ENCODE measurements at regions not wholly inside any gene's neighbourhood (a gene's known extent, or its start where the extent isn't known, plus 50 kb on each side); places are given as distances from the start of the nearest gene placed in this dataset.

DNA sequence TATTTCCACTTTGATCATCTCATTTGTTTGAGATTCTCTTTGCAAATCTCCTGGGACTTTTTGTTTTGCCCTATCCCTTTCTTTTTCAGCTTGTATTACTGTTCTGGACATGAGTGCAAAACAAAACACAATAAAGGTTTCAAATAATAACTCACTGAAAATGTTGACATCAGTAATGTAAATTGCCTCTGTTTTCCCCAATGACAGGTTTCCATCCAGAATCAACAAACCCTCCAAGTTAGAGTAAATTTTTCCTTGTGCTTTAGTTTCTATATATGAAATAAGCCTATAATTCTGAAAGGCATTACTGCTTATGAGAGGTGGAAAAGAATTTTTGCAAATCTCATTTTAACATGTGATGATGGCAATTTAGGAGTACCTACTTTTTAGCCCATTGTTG lies 187.0 kb upstream of the ANO3 start:
- no peak overlapping the region for H3K4me3 ChIP-seq (ENCODE audit: control insufficient read depth in 1 of 7, extremely low read depth in 1 of 7, insufficient read depth in 4 of 7, low read depth in 2 of 7, low read length in 6 of 7)
- ChIA-PET CTCF (no interaction called here), POLR2A (no interaction called here)
- H3K36me3 ChIP-seq (ENCODE audit: control insufficient read depth in 4 of 4, insufficient read depth in 4 of 4, low read length in 3 of 4), result no peaks in the 10 kb centered on the region
- H3K9me3 ChIP-seq (ENCODE audit: control extremely low read depth in 1 of 5, control insufficient read depth in 4 of 5, insufficient read depth in 2 of 5, low read depth in 1 of 5, low read length in 4 of 5), result no peaks in the 10 kb centered on the region
- DNase-seq, result no peak
- H3K4me1 ChIP-seq (ENCODE audit: control extremely low read depth in 1 of 4, control insufficient read depth in 4 of 4, insufficient read depth in 4 of 4, low read length in 3 of 4), result no peaks in the 10 kb centered on the region
- H3K27me3 ChIP-seq (replicated peaks in 2 of 5; ENCODE audit: control insufficient read depth in 4 of 5, insufficient read depth in 5 of 5, low read length in 4 of 5), result no peaks in the 10 kb centered on the region
- H3K27ac ChIP-seq (ENCODE audit: insufficient read depth in 1 of 2, low read depth in 1 of 2, low read length in 2 of 2, poor library complexity in 1 of 2, severe bottlenecking in 2 of 2), result no peak overlapping the region

DNA sequence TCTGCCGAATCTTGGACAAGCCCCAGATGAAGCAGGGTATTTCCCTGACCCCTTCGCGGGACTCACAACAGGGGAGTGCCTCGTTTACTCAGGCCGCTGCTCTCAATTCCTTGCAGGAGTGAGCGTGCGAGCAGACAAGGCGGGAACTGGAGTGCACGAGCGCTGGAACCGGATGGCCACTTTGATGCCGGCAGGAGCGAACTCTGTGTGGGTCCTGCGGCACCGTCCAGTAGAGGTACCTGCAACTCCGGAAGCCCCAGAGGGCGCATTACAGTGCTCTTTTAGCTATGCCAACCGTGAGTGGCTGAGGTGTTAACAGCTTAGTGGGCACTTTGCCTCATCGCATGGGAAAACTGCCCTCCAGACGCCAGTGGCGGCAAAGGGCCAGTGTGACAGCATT lies 182.3 kb upstream of the ANO3 start:
- no peak for DNase-seq
- H3K9me3 ChIP-seq (ENCODE audit: control extremely low read depth in 1 of 5, control insufficient read depth in 4 of 5, insufficient read depth in 2 of 5, low read depth in 1 of 5, low read length in 4 of 5), result no peaks in the 10 kb centered on the region
- ChIA-PET POLR2A (no interaction called here), CTCF (no interaction called here)
- no peaks in the 10 kb centered on the region for H3K36me3 ChIP-seq (ENCODE audit: control insufficient read depth in 4 of 4, insufficient read depth in 4 of 4, low read length in 3 of 4)
- H3K4me1 ChIP-seq (ENCODE audit: control extremely low read depth in 1 of 4, control insufficient read depth in 4 of 4, insufficient read depth in 4 of 4, low read length in 3 of 4), result no peaks in the 10 kb centered on the region
- 95% methylated on average over 21 of the region's 21 CpGs for WGBS (ENCODE audit: insufficient coverage)
- no peak overlapping the region for H3K4me3 ChIP-seq (ENCODE audit: control insufficient read depth in 1 of 7, extremely low read depth in 1 of 7, insufficient read depth in 4 of 7, low read depth in 2 of 7, low read length in 6 of 7)
- no peak overlapping the region for H3K27ac ChIP-seq (ENCODE audit: insufficient read depth in 1 of 2, low read depth in 1 of 2, low read length in 2 of 2, poor library complexity in 1 of 2, severe bottlenecking in 2 of 2)
- H3K27me3 ChIP-seq (replicated peaks in 2 of 5; ENCODE audit: control insufficient read depth in 4 of 5, insufficient read depth in 5 of 5, low read length in 4 of 5), result no peaks in the 10 kb centered on the region

DNA sequence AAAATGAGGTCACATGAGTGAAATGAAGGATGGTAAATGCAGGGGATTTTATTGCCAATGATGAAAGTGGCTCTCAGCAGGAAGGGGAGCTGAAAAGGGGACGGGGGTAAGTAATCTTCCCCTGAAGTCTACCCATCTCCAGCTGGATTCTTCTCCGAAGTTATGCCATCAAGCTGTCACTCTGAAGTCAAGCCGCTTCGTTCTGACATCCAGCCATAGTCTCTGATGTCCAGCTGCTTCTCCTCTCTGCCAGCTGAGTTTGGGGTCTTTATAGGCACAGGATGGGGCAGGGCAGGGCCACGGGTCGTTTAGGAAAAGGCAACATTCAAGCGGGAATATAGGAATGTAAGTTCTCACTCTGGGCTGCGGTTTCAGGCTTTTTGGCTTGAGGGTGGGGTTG lies 181.9 kb upstream of the ANO3 start:
- CTCF ChIA-PET, result no interaction called here

DNA sequence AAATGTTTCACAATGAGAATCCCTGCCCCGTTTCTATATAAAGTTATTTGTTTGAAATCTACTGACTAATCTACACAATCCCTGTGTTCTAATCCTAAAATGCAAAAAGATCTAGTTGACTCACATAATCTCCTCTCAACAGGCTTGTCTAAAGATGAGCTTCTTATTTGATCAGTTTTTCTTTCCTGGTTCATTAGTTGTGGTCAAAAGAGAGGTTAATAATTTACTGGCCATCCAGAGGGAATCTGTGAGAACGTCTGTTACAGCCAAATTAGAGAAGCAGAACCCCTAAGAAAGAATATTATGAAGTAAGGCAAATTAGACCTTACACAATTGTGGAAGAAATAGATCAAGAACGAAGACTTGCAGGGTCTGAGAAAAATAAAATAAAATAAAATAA lies 173.7 kb upstream of the ANO3 start:
- Histone ChIP-seq H3K4me3 (ENCODE audit: control insufficient read depth in 1 of 7, extremely low read depth in 1 of 7, insufficient read depth in 4 of 7, low read depth in 2 of 7, low read length in 6 of 7) (no peak overlapping the region), H3K9me3 (ENCODE audit: control extremely low read depth in 1 of 5, control insufficient read depth in 4 of 5, insufficient read depth in 2 of 5, low read depth in 1 of 5, low read length in 4 of 5) (no peaks in the 10 kb centered on the region), H3K4me1 (ENCODE audit: control extremely low read depth in 1 of 4, control insufficient read depth in 4 of 4, insufficient read depth in 4 of 4, low read length in 3 of 4) (no peaks in the 10 kb centered on the region), H3K27me3 (replicated peaks in 2 of 5; ENCODE audit: control insufficient read depth in 4 of 5, insufficient read depth in 5 of 5, low read length in 4 of 5) (no peaks in the 10 kb centered on the region), H3K27ac (ENCODE audit: insufficient read depth in 1 of 2, low read depth in 1 of 2, low read length in 2 of 2, poor library complexity in 1 of 2, severe bottlenecking in 2 of 2) (no peak overlapping the region), H3K36me3 (ENCODE audit: control insufficient read depth in 4 of 4, insufficient read depth in 4 of 4, low read length in 3 of 4) (no peaks in the 10 kb centered on the region)
- CTCF ChIA-PET, result no interaction called here
- no peak for DNase-seq
- POLR2A ChIA-PET, result no interaction called here
- WGBS (ENCODE audit: insufficient coverage), result no CpG with 5 or more reads among the region's 3 CpGs

More for the DNA sequence above, 181.9 kb upstream of the ANO3 start:
- H3K4me3 ChIP-seq (ENCODE audit: control insufficient read depth in 1 of 7, extremely low read depth in 1 of 7, insufficient read depth in 4 of 7, low read depth in 2 of 7, low read length in 6 of 7), result no peak overlapping the region
- no peaks in the 10 kb centered on the region for H3K4me1 ChIP-seq (ENCODE audit: control extremely low read depth in 1 of 4, control insufficient read depth in 4 of 4, insufficient read depth in 4 of 4, low read length in 3 of 4)
- WGBS (ENCODE audit: insufficient coverage), result 90% methylated on average over 7 of the region's 8 CpGs
- no peaks in the 10 kb centered on the region for H3K27me3 ChIP-seq (replicated peaks in 2 of 5; ENCODE audit: control insufficient read depth in 4 of 5, insufficient read depth in 5 of 5, low read length in 4 of 5)
- no peaks in the 10 kb centered on the region for H3K36me3 ChIP-seq (ENCODE audit: control insufficient read depth in 4 of 4, insufficient read depth in 4 of 4, low read length in 3 of 4)
- H3K27ac ChIP-seq (ENCODE audit: insufficient read depth in 1 of 2, low read depth in 1 of 2, low read length in 2 of 2, poor library complexity in 1 of 2, severe bottlenecking in 2 of 2), result no peak overlapping the region
- POLR2A ChIA-PET, result no interaction called here
- no peak for DNase-seq
- no peaks in the 10 kb centered on the region for H3K9me3 ChIP-seq (ENCODE audit: control extremely low read depth in 1 of 5, control insufficient read depth in 4 of 5, insufficient read depth in 2 of 5, low read depth in 1 of 5, low read length in 4 of 5)

DNA sequence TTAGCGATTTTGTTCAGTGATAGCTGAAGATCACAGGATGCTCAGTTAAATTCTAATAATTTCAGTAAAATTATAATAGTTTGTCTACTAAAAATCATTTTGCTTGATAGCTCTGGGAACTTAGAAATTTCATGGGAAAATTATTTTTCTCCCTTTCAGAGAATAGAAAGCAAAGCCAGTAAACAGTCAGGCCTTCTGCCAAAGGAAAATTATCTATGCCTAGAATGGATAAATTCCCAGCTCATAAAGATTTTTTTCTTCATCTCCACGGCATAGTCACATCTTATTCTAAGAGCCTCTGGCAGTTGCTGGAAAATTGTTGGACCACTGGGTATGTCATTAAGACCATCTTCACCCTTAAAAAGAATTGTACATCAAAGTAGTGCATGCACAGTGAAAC lies 169.6 kb upstream of the ANO3 start:
- POLR2A ChIA-PET, result no interaction called here
- no peaks in the 10 kb centered on the region for H3K27me3 ChIP-seq (replicated peaks in 2 of 5; ENCODE audit: control insufficient read depth in 4 of 5, insufficient read depth in 5 of 5, low read length in 4 of 5)
- H3K36me3 ChIP-seq (ENCODE audit: control insufficient read depth in 4 of 4, insufficient read depth in 4 of 4, low read length in 3 of 4), result no peaks in the 10 kb centered on the region
- no peaks in the 10 kb centered on the region for H3K9me3 ChIP-seq (ENCODE audit: control extremely low read depth in 1 of 5, control insufficient read depth in 4 of 5, insufficient read depth in 2 of 5, low read depth in 1 of 5, low read length in 4 of 5)
- CTCF ChIA-PET, result no interaction called here
- 100% methylated on average over 1 of the region's 2 CpGs for WGBS (ENCODE audit: insufficient coverage)
- no peak overlapping the region for H3K4me3 ChIP-seq (ENCODE audit: control insufficient read depth in 1 of 7, extremely low read depth in 1 of 7, insufficient read depth in 4 of 7, low read depth in 2 of 7, low read length in 6 of 7)
- no peak for DNase-seq
- H3K27ac ChIP-seq (ENCODE audit: insufficient read depth in 1 of 2, low read depth in 1 of 2, low read length in 2 of 2, poor library complexity in 1 of 2, severe bottlenecking in 2 of 2), result no peak overlapping the region
- no peaks in the 10 kb centered on the region for H3K4me1 ChIP-seq (ENCODE audit: control extremely low read depth in 1 of 4, control insufficient read depth in 4 of 4, insufficient read depth in 4 of 4, low read length in 3 of 4)

DNA sequence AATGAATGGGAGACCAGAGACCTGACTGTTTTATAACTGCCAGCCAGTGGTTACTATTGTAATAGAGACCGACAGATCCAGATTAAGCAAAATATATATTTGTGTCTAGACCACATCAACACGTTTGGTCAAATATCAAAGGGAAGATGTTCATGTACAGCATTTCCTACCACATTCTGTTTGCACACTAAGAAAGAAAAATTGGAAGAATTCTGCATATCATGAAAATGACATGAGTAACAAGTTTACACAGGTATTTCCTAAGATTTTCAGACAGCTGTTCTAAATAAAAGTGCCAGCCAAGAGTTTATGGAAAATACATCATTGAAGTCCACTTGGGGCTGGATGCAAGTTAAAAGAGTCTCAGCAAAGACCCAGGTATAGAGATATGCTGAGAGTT lies 145.5 kb upstream of the ANO3 start:
- Histone ChIP-seq H3K36me3 (ENCODE audit: control insufficient read depth in 4 of 4, insufficient read depth in 4 of 4, low read length in 3 of 4) (no peaks in the 10 kb centered on the region), H3K27me3 (replicated peaks in 2 of 5; ENCODE audit: control insufficient read depth in 4 of 5, insufficient read depth in 5 of 5, low read length in 4 of 5) (no peaks in the 10 kb centered on the region), H3K4me3 (ENCODE audit: control insufficient read depth in 1 of 7, extremely low read depth in 1 of 7, insufficient read depth in 4 of 7, low read depth in 2 of 7, low read length in 6 of 7) (no peak overlapping the region), H3K4me1 (ENCODE audit: control extremely low read depth in 1 of 4, control insufficient read depth in 4 of 4, insufficient read depth in 4 of 4, low read length in 3 of 4) (no peaks in the 10 kb centered on the region), H3K9me3 (ENCODE audit: control extremely low read depth in 1 of 5, control insufficient read depth in 4 of 5, insufficient read depth in 2 of 5, low read depth in 1 of 5, low read length in 4 of 5) (no peaks in the 10 kb centered on the region), H3K27ac (ENCODE audit: insufficient read depth in 1 of 2, low read depth in 1 of 2, low read length in 2 of 2, poor library complexity in 1 of 2, severe bottlenecking in 2 of 2) (no peak overlapping the region)
- WGBS (ENCODE audit: insufficient coverage), result no CpG with 5 or more reads among the region's 2 CpGs
- ChIA-PET CTCF (no interaction called here), POLR2A (no interaction called here)
- DNase-seq, result no peak

DNA sequence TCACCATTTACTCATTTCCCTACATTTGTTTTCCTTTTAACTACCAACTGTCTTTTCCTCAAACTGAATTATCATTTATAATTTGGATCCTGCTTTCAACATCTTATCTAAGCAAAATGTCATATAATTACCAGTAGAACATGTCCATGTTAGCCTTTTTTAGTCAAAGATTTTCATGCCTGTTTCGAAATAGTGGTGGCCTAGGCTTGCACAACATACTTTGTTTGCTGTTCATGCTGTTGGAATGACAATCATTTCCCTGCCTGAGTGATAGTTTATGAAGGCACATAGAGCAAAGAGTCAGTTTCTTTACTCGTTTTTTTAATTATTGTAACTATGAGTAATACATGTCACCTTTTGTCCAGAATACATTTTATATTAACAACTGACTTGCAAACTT lies 144.3 kb upstream of the ANO3 start:
- 100% methylated on average over 1 of the region's 2 CpGs for WGBS (ENCODE audit: insufficient coverage)

DNA sequence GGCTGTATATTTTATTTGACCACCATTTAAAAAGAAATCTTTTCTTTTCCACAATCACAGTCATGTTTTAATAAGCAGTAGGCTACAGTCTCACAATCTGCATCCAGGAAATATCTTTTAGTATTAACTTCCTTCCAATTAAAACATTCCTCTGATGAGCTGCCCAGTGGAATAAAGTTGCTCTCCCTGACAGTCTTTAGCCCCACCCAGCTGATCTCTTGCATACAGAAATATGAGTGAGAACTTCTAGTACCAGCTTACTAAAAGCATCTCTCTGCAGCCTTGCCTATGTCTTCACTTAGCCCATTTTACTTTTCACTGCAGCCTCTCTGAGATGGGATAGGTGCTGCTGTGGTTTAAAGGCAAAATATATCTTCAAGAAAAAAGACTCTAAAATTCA lies 143.4 kb upstream of the ANO3 start:
- H3K4me1 ChIP-seq (ENCODE audit: control extremely low read depth in 1 of 4, control insufficient read depth in 4 of 4, insufficient read depth in 4 of 4, low read length in 3 of 4), result no peaks in the 10 kb centered on the region
- POLR2A ChIA-PET, result no interaction called here
- no peak overlapping the region for H3K27ac ChIP-seq (ENCODE audit: insufficient read depth in 1 of 2, low read depth in 1 of 2, low read length in 2 of 2, poor library complexity in 1 of 2, severe bottlenecking in 2 of 2)
- H3K36me3 ChIP-seq (ENCODE audit: control insufficient read depth in 4 of 4, insufficient read depth in 4 of 4, low read length in 3 of 4), result no peaks in the 10 kb centered on the region
- no peaks in the 10 kb centered on the region for H3K9me3 ChIP-seq (ENCODE audit: control extremely low read depth in 1 of 5, control insufficient read depth in 4 of 5, insufficient read depth in 2 of 5, low read depth in 1 of 5, low read length in 4 of 5)
- DNase-seq, result no peak
- CTCF ChIA-PET, result no interaction called here
- H3K4me3 ChIP-seq (ENCODE audit: control insufficient read depth in 1 of 7, extremely low read depth in 1 of 7, insufficient read depth in 4 of 7, low read depth in 2 of 7, low read length in 6 of 7), result no peak overlapping the region
- H3K27me3 ChIP-seq (replicated peaks in 2 of 5; ENCODE audit: control insufficient read depth in 4 of 5, insufficient read depth in 5 of 5, low read length in 4 of 5), result no peaks in the 10 kb centered on the region

More for the DNA sequence above, 144.3 kb upstream of the ANO3 start:
- ChIA-PET POLR2A (no interaction called here), CTCF (no interaction called here)
- H3K27ac ChIP-seq (ENCODE audit: insufficient read depth in 1 of 2, low read depth in 1 of 2, low read length in 2 of 2, poor library complexity in 1 of 2, severe bottlenecking in 2 of 2), result no peak overlapping the region
- DNase-seq, result no peak
- no peaks in the 10 kb centered on the region for H3K36me3 ChIP-seq (ENCODE audit: control insufficient read depth in 4 of 4, insufficient read depth in 4 of 4, low read length in 3 of 4)
- no peaks in the 10 kb centered on the region for H3K9me3 ChIP-seq (ENCODE audit: control extremely low read depth in 1 of 5, control insufficient read depth in 4 of 5, insufficient read depth in 2 of 5, low read depth in 1 of 5, low read length in 4 of 5)
- no peaks in the 10 kb centered on the region for H3K4me1 ChIP-seq (ENCODE audit: control extremely low read depth in 1 of 4, control insufficient read depth in 4 of 4, insufficient read depth in 4 of 4, low read length in 3 of 4)
- H3K4me3 ChIP-seq (ENCODE audit: control insufficient read depth in 1 of 7, extremely low read depth in 1 of 7, insufficient read depth in 4 of 7, low read depth in 2 of 7, low read length in 6 of 7), result no peak overlapping the region
- H3K27me3 ChIP-seq (replicated peaks in 2 of 5; ENCODE audit: control insufficient read depth in 4 of 5, insufficient read depth in 5 of 5, low read length in 4 of 5), result no peaks in the 10 kb centered on the region
